ENCODE measurements at regions not wholly inside any gene's neighbourhood (a gene's known extent, or its start where the extent isn't known, plus 50 kb on each side); places are given as distances from the start of the nearest gene placed in this dataset.
"Not testable (repeated sequence)": the region's sequence is repeated elsewhere in the genome, so short reads cannot be mapped to it uniquely, and the experiment has no call there.

DNA sequence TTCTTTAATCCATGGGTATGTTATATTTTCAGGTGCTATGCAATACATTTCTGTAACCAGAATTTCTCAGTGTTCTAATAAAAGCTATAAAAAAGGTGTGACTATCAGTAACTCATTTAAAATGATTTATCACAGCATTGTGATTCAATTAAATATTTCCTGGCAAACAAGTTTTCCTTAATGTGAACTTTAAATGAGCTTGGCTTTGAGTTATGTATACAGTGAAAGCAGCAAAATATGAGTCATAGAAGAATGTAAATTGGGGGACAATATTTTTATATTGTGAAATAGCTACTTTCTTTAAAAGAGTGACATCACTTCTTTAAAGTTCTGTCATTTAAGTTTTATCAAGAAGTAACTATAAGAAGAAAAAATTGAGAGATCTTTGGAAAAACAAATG lies 484.9 kb upstream of the MAN1A1 start:
- CTCF ChIA-PET: interaction anchor here (0.9 to 1.6 kb wide), 3 partner anchors 13 to 41 kb away, joined by 3 to 4 read pairs (median 3); no protein-coding TSS in a partner anchor
- TF ChIP-seq, protein P1, sequence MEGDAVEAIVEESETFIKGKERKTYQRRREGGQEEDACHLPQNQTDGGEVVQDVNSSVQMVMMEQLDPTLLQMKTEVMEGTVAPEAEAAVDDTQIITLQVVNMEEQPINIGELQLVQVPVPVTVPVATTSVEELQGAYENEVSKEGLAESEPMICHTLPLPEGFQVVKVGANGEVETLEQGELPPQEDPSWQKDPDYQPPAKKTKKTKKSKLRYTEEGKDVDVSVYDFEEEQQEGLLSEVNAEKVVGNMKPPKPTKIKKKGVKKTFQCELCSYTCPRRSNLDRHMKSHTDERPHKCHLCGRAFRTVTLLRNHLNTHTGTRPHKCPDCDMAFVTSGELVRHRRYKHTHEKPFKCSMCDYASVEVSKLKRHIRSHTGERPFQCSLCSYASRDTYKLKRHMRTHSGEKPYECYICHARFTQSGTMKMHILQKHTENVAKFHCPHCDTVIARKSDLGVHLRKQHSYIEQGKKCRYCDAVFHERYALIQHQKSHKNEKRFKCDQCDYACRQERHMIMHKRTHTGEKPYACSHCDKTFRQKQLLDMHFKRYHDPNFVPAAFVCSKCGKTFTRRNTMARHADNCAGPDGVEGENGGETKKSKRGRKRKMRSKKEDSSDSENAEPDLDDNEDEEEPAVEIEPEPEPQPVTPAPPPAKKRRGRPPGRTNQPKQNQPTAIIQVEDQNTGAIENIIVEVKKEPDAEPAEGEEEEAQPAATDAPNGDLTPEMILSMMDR (IDR thresholded peaks at IDR 0.05; ENCODE audit: control extremely low read depth, extremely low read depth, low read depth, missing control alignments): no peak
- DNase-seq (ENCODE audit: extremely low spot score): no peak
- POLR2A ChIA-PET: no interaction called here

DNA sequence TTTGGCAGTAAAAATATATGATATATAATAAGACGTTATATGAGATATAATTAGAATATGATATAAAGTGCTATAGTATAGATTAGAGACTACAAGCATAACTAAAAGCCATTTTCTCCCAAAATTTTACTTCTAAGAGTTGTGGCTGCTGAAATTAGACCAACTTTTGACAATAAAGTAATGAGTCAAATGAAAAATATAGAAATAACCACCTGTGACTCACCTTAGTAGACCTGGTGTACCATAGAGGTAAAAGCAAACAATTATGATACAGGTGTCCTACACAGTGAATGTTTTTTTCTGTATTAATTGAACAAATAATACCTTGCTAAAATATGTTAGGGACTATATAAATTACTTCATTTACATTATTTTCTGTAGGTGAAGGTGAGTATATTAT lies 482.9 kb upstream of the MAN1A1 start:
- ChIA-PET POLR2A (no interaction called here), CTCF (no interaction called here)
- no peak for DNase-seq (ENCODE audit: extremely low spot score)
- TF ChIP-seq, protein P1 (IDR thresholded peaks at IDR 0.05; ENCODE audit: control extremely low read depth, extremely low read depth, low read depth, missing control alignments): no peak

DNA sequence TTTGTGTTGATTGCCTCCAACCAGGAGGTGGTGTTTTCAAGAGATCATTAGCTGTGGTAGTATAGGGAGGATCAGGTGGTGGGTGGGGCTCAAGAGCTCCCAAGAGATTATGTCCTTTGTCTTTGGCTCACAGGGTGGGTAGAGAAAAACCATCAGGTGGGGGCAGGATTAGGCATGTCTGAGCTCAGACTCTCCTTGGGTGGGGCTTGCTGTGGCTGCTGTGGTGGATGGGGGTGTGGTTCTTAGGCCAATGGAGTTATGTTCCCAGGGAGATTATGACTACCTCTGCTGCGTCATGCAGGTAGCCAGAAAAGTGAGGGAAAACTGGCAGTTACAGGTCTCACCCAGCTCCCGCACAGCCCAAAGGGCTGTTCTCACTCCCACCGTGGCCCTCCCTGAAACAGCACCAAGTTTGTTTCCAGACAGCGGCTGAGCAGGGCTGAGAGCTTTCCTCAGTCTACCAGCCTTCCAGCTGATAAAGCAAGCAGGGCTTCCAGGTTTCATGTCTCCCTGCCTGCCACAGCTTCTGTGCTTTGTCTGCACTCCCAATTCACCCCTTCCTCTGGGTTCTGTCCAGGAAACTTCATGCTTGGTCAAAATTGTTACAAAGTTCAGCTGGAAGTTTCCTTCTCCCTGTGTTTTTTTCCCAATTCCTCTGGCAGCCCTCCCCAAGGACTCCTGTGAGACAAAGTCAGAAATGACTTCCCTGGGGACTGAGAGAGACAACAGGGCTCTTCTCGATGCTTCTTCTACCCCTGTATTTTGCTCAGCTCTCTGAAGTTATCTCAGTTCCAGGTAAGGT lies 481.1 kb upstream of the MAN1A1 start:
- CTCF ChIA-PET: no interaction called here

DNA sequence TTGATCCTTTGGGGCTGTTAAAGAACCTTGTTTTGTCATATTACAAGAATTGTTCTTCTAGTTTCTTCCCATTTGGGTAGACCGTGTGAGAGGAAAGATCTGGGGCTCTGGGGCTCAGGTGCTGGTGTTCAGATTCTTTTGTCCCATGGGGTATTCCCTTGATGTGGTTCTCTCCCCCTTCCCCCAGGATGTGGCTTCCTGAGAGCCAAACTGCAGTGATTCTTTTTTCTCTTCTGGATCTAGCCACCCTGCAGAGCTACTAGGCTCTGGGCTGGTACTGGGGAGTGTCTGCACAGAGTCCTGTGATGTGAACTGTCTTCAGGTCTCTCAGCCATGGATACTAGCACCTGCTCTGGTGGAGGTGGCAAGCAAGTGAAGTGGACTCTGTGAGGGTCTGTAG lies 480.5 kb upstream of the MAN1A1 start:
- DNase-seq (ENCODE audit: extremely low spot score): no peak
- POLR2A ChIA-PET: no interaction called here
- CTCF ChIA-PET: no interaction called here
- TF ChIP-seq, protein P1 (IDR thresholded peaks at IDR 0.05; ENCODE audit: control extremely low read depth, extremely low read depth, low read depth, missing control alignments): no peak

More for the DNA sequence above, 481.1 kb upstream of the MAN1A1 start:
- POLR2A ChIA-PET: no interaction called here
- DNase-seq (ENCODE audit: extremely low spot score): no peak
- TF ChIP-seq, protein P1 (IDR thresholded peaks at IDR 0.05; ENCODE audit: control extremely low read depth, extremely low read depth, low read depth, missing control alignments): no peak

DNA sequence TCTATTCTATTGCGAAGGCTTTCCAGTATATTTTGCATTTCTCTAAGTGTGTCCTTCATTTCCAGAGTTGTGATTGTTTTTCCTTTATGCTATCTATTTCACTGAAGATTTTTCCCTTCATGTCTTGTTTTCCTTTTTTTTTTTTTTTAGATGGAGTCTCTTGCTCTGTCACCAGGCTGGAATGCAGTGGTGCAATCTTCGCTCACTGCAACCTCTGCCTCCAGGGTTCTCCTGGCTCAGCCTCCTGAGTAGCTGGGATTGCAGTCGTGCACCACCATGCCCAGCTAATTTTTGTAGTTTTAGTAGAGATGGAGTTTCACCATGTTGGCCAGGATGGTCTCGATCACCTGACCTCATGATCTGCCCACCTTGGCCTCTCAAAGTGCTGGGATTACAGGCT lies 479.9 kb upstream of the MAN1A1 start:
- POLR2A ChIA-PET: not testable (repeated sequence)
- CTCF ChIA-PET: interaction anchor here (1.0 to 1.4 kb wide), 2 partner anchors 11 to 38 kb away, joined by 3 read pairs; no protein-coding TSS in a partner anchor

DNA sequence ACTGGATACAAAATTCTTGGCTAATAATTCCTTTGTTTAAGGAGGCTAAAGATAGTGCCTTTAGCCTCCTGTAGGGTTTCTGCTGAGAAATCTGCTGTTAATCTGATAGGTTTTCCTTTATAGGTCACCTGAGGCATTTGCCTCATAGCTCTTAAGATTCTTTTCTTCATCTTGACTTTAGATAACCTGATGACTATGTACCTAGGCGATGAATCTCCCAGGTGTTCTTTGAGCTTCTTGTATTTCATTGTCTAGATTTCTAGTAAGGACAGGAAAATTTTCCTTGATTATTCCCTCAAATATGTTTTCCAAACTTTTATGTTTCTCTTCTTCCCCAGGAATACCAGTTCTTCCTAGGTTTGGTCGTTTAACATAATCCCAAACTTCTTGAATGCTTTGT lies 479.4 kb upstream of the MAN1A1 start:
- CTCF ChIA-PET: interaction anchor here (1.0 to 1.4 kb wide), 2 partner anchors 10 to 38 kb away, joined by 3 read pairs; no protein-coding TSS in a partner anchor
- POLR2A ChIA-PET: no interaction called here
- DNase-seq (ENCODE audit: extremely low spot score): no peak
- TF ChIP-seq, protein P1 (IDR thresholded peaks at IDR 0.05; ENCODE audit: control extremely low read depth, extremely low read depth, low read depth, missing control alignments): no peak

More for the DNA sequence above, 479.9 kb upstream of the MAN1A1 start:
- not testable (repeated sequence) for DNase-seq (ENCODE audit: extremely low spot score)

DNA sequence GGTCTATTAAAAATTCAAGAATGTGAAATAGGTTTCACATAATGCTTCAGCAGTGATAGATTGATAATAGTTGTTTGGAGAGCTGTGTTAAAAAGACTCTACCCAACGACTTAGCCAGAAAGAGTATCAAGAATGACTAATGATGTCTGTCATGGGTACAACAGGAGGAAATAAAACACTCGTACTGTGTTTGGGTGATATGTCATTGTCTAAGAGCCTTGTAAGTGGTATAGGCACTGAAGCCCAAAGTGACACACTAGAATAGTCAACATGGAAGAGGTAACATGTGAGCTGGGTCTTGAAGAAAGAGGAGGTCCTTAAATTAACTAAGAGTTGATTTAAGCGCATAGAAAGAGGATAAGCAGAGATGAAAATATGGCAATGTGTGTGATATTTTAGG lies 471.8 kb upstream of the MAN1A1 start:
- TF ChIP-seq, protein P1 (IDR thresholded peaks at IDR 0.05; ENCODE audit: control extremely low read depth, extremely low read depth, low read depth, missing control alignments): no peak
- POLR2A ChIA-PET: no interaction called here
- DNase-seq (ENCODE audit: extremely low spot score): no peak
- CTCF ChIA-PET: interaction anchor here (0.9 to 1.8 kb wide), 3 partner anchors 13 to 20 kb away, joined by 3 to 4 read pairs (median 3); no protein-coding TSS in a partner anchor

Data from GM10248 (cell line).